CD4-positive, alpha-beta T cell treated with Interleukin-15 for 1 hour (primary cell): ENCODE measurements at regions not wholly inside any gene's neighbourhood (a gene's known extent, or its start where the extent isn't known, plus 50 kb on each side); places are given as distances from the start of the nearest gene placed in this dataset.
"Not testable (repeated sequence)": the region's sequence is repeated elsewhere in the genome, so short reads cannot be mapped to it uniquely, and the experiment has no call there.

Source experiments
- DNase-seq: peaks from one replicate; pipeline ENCODE4 v3.0.0-alpha.2; 2020

GRCh38 chr3:13245615-13245978, 172.4 kb upstream of the IQSEC1 start:
- DNase-seq: no peak

- DNase-seq: no peak
Observed at GRCh38 chr3:13243586-13243985, 170.4 kb upstream of the IQSEC1 start.

GRCh38 chr3:13242364-13242737, 169.1 kb upstream of the IQSEC1 start:
- no peak for DNase-seq

GRCh38 chr3:13241621-13242363, 168.6 kb upstream of the IQSEC1 start:
- DNase-seq: no peak

GRCh38 chr3:13240928-13241618, 167.8 kb upstream of the IQSEC1 start:
- DNase-seq: no peak

- no peak for DNase-seq
Observed at GRCh38 chr3:13239467-13239760, 166.2 kb upstream of the IQSEC1 start.

- no peak for DNase-seq
Observed at GRCh38 chr3:13238687-13239466, 165.6 kb upstream of the IQSEC1 start.

GRCh38 chr3:13237776-13238490, 164.7 kb upstream of the IQSEC1 start:
- no peak for DNase-seq

GRCh38 chr3:13236557-13237173, 163.4 kb upstream of the IQSEC1 start:
- DNase-seq: no peak

GRCh38 chr3:13235897-13236296, 162.7 kb upstream of the IQSEC1 start:
- no peak for DNase-seq

- no peak for DNase-seq
Observed at GRCh38 chr3:13235079-13235478, 161.8 kb upstream of the IQSEC1 start.

- DNase-seq: no peak
Observed at GRCh38 chr3:13234666-13235065, 161.4 kb upstream of the IQSEC1 start.

- peak; percentile 38 for DNase-seq
Observed at GRCh38 chr3:13233487-13234485, 160.6 kb upstream of the IQSEC1 start.

GRCh38 chr3:13231781-13232666, 158.8 kb upstream of the IQSEC1 start:
- DNase-seq: no peak

- no peak for DNase-seq
Observed at GRCh38 chr3:13229273-13229949, 156.2 kb upstream of the IQSEC1 start.

- DNase-seq: no peak
Observed at GRCh38 chr3:13228584-13228983, 155.4 kb upstream of the IQSEC1 start.

GRCh38 chr3:13228169-13228568, 154.9 kb upstream of the IQSEC1 start:
- not testable (repeated sequence) for DNase-seq

GRCh38 chr3:13227315-13228165, 154.3 kb upstream of the IQSEC1 start:
- no peak for DNase-seq

- DNase-seq: no peak
Observed at GRCh38 chr3:13224967-13225366, 151.7 kb upstream of the IQSEC1 start.
